HFFc6 (cell line): ENCODE measurements at regions not wholly inside any gene's neighbourhood (a gene's known extent, or its start where the extent isn't known, plus 50 kb on each side); places are given as distances from the start of the nearest gene placed in this dataset.
A peak's percentile ranks its signal among the peaks of the same experiment; 100 is the strongest.

Experiments used
- DNase-seq: peaks from one replicate; pipeline ENCODE4 v3.0.0-alpha.2; 2018
- H3K27ac Mint-ChIP-seq: 2 replicates; pipeline ENCODE4 v1.8.0; 2020; ENCODE audit warnings: mild to moderate bottlenecking, mixed read lengths
- H3K27me3 Mint-ChIP-seq: 2 replicates; pipeline ENCODE4 v1.8.0; 2021; ENCODE audit warnings: mild to moderate bottlenecking, moderate library complexity, mixed read lengths; ENCODE audit not compliant: insufficient read depth
- H3K36me3 Mint-ChIP-seq: 2 replicates; pipeline ENCODE4 v1.8.0; 2021; ENCODE audit warnings: low read depth, mixed read lengths
- H3K4me1 Mint-ChIP-seq: 2 replicates; pipeline ENCODE4 v1.8.0; 2020; ENCODE audit warnings: low read depth, mixed read lengths
- H3K4me3 Mint-ChIP-seq: 2 replicates; pipeline ENCODE4 v1.8.0; 2020; ENCODE audit warnings: mild to moderate bottlenecking, moderate library complexity, mixed read lengths
- H3K9me3 Mint-ChIP-seq: 2 replicates; pipeline ENCODE4 v1.8.0; 2020; ENCODE audit warnings: mild to moderate bottlenecking, mixed read lengths
- CTCF ChIP-seq: fragments of 200-600 bp; sonication (generic); IDR thresholded peaks from 2 replicates; pipeline ENCODE4 v1.5.0; 2021; ENCODE audit warnings: antibody characterized with exemption, mild to moderate bottlenecking

DNA sequence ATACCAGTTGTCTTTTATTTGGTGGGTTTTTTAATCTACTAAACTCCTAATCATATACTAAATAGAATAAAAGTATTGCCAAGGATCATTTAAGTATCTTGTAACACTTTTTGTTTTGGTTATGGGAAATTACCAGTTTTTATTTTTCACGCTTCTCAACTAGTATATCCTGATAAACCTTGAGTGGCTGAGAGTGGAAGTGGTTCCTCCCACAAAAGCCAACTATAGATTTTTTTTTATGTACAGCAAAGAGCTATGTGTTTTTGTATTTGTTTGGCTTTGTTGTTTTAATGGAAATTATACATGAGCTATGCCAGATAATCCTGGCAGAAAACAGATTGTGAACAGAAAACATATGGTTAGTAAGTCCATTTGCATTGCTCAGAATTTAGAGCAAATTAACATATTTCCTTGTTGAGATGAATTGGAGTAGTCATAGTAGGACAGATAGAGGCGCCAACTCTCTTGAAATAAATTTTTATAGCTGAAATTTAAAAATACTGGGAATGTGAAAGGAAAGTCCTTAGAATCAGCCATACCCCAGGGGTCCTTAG lies 60.9 kb upstream of the PSMA6 start:
- Mint-ChIP-seq H3K27me3 (no peaks in the 10 kb centered on the region), H3K9me3 (no peaks in the 10 kb centered on the region), H3K36me3 (no peaks in the 10 kb centered on the region), H3K27ac (no peak overlapping the region), H3K4me1 (peaks cover 20% of the 10 kb centered on the region), H3K4me3 (no peak overlapping the region)
- TF ChIP-seq CTCF, result no peak
- no peak for DNase-seq

DNA sequence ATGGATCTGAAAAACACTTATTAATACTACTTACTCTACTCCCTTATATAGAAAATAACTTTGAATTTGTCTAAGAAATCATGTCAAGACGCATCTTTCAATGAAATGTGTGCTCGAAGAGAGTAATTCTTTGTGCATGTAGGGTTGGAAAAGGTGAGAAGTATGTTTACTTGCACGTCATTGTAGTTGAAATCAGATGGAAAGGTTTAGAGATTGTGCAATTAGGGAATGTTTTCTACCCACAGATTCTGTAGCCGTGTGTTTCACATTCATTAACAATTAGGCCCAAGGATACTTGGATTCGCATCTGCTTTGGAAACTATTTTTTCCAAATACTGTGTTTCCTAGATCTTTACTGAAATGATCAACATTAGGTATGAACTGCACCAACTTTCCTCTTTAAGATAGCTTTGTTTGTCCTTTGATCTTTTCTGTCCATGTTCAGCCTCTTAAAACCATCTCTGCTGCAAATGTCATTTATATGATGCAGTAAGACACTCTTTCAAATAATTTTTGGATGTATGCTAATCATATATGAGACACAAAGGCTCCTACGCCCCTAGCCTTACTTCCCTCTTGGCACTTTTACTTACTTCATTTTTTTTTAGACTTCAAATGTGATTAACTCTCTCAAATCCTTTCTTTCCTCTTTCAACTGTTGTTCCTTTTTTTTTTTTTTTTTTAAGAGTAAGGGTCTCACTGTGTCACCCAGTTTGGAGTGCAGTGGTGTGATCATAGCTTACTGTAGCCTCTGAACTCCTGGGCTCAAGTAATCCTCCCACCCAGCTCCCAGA lies 58.0 kb upstream of the PSMA6 start:
- Mint-ChIP-seq H3K36me3 (no peaks in the 10 kb centered on the region), H3K9me3 (no peaks in the 10 kb centered on the region), H3K27ac (no peak overlapping the region), H3K4me3 (no peak overlapping the region), H3K27me3 (no peaks in the 10 kb centered on the region; the same call in 1 of the 2 replicates), H3K4me1 (peaks cover 16% of the 10 kb centered on the region)
- peak; percentile 7 for DNase-seq
- no peak for TF ChIP-seq CTCF

DNA sequence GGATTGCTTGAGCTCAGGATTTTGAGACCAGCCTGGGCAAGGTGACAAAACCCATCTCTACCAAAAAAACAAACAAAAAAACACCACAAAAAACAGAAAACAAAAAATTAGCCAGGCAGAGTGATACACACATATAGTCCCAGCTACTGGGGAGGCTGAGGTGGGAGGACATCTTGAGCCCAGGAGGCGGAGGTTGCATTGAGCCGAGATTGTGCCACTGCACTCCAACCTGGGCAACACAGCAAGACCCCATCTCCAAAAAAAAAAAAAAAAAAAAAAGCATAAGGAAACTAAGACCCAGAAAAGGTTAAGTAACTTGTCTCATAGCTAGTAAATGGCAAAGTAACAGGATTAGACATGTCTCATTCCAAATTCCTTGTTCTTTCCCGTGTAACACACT lies 56.3 kb upstream of the PSMA6 start:
- Mint-ChIP-seq H3K9me3 (no peaks in the 10 kb centered on the region), H3K27ac (no peak overlapping the region), H3K36me3 (no peaks in the 10 kb centered on the region), H3K4me3 (no peak overlapping the region), H3K4me1 (peaks cover 8% of the 10 kb centered on the region; the same call in 1 of the 2 replicates), H3K27me3 (no peaks in the 10 kb centered on the region; the same call in 1 of the 2 replicates)
- no peak for DNase-seq
- no peak for TF ChIP-seq CTCF

GRCh38 chr14:35236806-35237205 lies 55.4 kb upstream of the PSMA6 start:
- Mint-ChIP-seq H3K27ac (no peak overlapping the region), H3K27me3 (no peaks in the 10 kb centered on the region; the same call in 1 of the 2 replicates), H3K4me1 (peaks cover 8% of the 10 kb centered on the region; the same call in 1 of the 2 replicates), H3K4me3 (no peak overlapping the region), H3K36me3 (no peaks in the 10 kb centered on the region), H3K9me3 (no peaks in the 10 kb centered on the region)
- no peak for TF ChIP-seq CTCF
- DNase-seq, result no peak

GRCh38 chr14:35240231-35240630 lies 52.0 kb upstream of the PSMA6 start:
- Mint-ChIP-seq H3K27me3 (no peaks in the 10 kb centered on the region; the same call in 1 of the 2 replicates), H3K4me1 (no peaks in the 10 kb centered on the region), H3K9me3 (no peaks in the 10 kb centered on the region), H3K27ac (no peak overlapping the region), H3K4me3 (no peak overlapping the region), H3K36me3 (no peaks in the 10 kb centered on the region)
- TF ChIP-seq CTCF, result no peak
- DNase-seq, result no peak
